ENCODE measurements at regions not wholly inside any gene's neighbourhood (a gene's known extent, or its start where the extent isn't known, plus 50 kb on each side); places are given as distances from the start of the nearest gene placed in this dataset.

DNA sequence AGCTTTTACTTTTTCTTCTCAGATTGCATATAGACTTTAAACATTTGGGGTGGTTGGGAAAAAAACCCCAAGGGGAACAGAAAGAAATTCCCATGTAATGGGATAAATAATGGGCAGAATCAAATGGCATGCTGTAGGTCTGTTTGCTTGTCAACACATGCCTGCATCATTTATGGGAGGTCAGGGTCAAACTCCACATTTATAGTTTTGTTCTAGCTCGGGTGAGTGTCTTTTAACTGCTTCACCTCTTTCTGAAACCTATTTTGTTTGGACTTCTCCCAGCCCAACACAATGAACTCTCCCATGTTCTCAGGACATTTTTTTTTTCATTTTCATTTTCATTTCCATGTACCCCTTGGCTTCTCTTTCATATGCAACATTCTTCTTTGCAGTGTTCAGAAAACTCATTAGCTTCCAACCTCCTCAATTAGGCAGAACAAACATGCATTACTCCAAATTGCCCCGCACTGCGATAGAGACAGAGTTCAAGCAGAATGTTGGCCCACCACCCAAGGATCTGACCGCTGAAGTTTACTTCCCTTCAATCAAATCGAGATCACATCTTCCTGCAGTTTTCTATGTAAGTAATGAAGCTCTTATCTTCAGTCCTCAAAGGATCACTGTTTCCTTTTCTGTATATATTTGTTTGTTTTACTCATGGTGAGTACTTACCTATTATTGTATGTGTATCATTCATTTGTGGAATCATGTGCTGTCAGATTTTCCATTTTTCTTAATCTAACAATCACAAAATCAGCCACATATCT lies 354.6 kb downstream of the ZSWIM6 start:
- DNase-seq (ENCODE audit: low read depth), result no peak

DNA sequence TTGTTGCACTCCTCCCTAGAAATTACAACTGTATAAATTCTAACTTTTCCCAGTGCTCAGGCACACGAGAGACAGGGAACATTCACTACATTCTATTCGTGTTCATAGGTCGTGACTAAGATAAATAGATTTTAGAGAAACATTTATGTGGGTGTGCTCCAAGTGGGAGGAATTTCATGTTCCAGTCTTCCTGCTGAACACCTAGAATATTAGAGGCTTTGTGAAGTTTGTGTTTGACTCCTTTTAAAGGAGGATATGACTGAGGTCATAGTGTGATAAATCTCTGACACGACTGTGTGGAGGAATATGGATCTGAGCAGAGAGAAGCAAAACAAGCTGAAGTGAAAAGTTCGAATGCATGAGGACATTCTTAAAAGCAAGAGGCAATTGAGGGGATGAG lies 355.3 kb downstream of the ZSWIM6 start:
- no peak for DNase-seq (ENCODE audit: low read depth)

DNA sequence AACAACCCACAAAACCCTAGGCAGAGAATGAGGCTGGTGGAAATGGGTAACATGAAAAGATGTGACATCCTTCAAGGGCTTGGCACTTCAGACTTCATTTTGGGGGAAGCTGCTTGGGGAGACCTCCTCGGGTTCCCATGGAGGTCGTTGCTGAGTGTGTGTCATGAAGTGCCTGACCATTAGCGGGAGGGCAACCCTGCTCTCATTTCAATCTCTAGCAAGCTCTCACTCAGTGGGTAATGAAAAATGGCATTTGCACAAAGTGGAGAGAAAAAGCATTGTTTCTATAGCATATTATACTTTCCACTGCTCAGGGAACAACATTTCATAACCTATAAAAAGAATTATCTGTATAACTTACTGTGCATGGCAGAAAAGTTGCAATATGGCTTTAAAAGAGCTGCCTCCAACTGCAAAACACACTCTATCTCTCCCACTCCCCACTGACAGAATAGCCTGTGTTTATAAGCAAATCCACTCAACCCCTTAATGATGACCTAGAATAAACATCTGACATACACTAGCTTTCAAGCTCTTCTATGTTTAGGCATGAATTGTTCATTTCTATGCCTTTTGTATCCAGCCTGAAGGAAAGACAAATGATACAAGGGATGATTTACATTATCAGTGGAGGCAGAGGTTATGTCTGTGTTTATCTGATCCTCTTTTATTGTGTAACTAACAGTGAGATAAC lies 357.2 kb downstream of the ZSWIM6 start:
- no peak for DNase-seq (ENCODE audit: low read depth)

GRCh38 chr5:61697809-61698558 lies 365.9 kb downstream of the ZSWIM6 start:
- DNase-seq (ENCODE audit: low read depth), result no peak

GRCh38 chr5:61701877-61702602 lies 370.0 kb downstream of the ZSWIM6 start:
- DNase-seq (ENCODE audit: low read depth), result no peak

DNA sequence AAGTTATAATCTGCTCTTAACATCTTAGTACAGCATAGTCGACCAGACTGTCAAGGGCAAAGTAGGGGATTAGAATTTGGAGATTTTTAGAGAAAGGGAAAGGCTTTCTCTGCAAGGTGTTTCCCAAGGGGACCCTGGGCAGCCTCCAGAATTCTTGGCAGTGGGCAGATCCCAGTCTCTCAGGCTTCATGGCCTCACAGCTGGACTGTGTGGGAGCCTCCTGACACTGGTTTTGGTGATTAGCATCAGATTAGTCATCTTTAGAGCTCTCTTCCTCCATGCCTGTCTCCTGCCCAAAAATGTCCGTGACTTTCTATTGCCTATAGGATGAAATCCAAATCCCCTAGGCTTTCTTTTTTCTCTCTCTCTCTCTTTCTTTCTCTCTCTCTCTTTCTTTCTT lies 370.7 kb downstream of the ZSWIM6 start:
- DNase-seq (ENCODE audit: low read depth), result no peak

DNA sequence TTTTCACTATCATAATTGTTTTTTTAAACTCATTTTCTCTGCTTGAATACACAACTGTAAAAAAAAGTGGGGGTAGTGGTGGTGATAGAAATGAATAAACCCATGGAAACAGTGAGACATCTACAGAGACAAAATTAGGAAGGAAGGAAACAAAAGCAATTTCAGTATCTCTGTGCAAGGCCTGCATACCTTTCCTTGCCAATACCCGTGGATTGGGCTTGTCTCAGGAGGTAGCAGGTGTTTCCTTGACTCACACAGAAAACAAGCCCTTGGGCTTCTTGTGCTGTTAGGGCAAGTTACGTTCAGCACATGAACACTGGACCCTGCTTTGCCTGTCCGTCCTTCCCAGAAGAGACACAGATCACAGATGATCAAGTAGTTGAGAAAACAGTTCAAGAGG lies 372.2 kb downstream of the ZSWIM6 start:
- no peak for DNase-seq (ENCODE audit: low read depth)

GRCh38 chr5:61706751-61707150 lies 374.7 kb downstream of the ZSWIM6 start:
- no peak for DNase-seq (ENCODE audit: low read depth)

- DNase-seq (ENCODE audit: low read depth), result no peak
Measured at GRCh38 chr5:61719124-61719523, 387.1 kb downstream of the ZSWIM6 start.

- DNase-seq (ENCODE audit: low read depth), result no peak
Measured at GRCh38 chr5:61720829-61721228, 388.8 kb downstream of the ZSWIM6 start.

DNA sequence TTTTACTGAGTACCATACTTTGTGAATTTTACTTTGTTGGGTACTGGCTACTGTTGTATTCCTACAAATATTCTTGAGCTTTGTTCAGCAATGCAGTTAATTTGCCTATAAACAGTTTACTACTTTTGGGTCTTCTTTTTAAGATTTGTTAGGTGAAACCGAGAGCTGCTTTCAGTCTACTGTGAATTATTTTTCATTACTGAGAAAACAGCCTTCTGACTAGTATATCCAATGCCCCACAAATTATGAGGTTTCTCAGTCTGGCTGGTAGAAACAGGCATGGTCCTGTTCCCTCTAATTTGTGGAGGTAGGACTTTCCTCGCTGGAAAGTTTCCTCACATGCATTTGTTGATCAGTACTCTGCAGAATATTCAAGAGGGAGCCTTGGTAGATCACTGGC lies 392.0 kb downstream of the ZSWIM6 start:
- DNase-seq (ENCODE audit: low read depth), result no peak

DNA sequence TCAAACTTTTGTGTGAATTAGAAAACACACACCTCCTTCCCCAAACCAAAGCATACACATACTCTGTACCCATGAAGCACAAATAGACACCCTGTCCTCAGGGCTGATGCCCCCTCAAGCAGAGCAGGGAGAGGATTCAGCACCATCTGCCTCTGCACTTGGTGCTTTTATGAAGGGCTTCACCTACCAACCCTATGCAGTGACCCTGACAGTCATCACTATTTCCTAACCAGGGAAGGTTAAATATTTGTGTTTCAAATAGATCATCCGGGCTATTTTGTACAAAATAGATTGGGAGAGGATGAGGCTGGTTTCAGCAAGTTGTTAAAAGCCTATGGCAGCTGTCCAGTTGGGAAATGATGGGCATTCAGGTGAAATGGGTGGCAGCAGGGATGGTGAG lies 396.2 kb downstream of the ZSWIM6 start:
- DNase-seq (ENCODE audit: low read depth), result no peak

DNA sequence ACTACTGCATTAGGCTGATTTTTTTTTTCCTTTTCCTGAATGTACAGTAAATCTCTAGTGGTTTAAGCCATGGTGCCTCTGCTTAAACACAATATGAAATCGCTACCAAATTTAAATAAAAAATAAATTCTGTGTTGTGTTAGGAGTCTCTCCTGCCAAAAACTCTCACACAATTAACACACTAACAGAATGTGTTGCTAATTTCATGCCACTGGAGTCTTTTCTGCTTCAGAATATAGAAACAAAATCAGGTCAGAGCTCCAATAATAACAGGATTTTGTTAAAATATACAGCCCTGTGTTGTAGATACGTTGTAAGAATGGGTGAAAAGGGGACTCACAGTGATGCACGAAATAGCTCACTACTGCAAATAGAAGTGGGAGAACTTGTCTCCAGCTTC lies 398.8 kb downstream of the ZSWIM6 start:
- DNase-seq (ENCODE audit: low read depth), result no peak

DNA sequence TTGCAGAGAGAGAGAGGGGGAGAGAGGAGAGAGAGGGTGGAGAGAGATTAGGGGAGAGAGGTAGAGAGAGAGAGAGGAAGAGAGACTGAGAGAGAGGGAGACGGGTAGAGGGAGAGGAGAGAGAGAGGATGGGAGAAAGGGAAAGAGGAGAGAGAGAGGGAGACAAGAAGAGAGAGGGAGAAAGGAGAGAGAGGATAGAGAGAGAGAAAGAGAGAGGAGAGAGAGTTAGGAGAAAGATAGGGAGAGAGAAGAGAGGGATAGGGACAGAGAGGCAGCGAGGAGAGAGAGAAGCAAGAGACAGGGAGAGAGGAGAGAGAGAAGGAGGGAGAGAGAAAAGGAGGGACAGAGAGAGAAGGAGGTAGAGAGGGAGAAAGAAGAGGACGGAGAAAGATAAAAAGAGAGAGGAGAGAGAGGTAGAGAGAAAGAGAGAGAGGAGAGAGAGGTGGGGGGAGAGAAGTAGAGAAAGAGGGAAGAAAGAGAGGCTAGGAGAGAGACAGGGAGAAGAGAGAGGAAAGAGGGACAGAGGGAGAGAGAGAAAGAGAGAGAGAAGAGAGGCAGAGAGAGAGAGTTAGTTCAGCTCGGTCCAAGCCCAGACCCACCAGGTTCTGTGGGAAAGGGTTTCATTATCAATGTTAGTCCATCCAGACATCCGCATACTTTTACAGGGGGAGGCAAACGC lies 399.3 kb downstream of the ZSWIM6 start:
- no peak for DNase-seq (ENCODE audit: low read depth)

DNA sequence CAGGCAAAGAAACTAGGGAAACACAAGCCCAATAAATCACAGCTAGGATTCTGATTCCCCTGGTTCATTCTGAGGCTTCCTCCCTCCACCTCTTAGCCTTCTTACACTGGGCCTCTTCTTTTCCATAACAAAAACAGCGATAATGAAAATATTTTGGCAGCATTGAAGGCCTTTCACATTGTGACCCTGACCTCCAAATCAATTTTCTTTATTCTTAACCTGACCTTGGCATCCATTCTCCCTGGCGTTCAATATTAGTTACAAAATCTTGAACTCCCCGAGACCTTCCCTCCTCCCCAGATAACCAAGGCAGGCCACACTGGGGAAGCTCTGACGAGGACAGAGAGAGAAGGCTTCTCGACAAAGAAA lies 399.9 kb downstream of the ZSWIM6 start:
- DNase-seq (ENCODE audit: low read depth), result no peak

GRCh38 chr5:61732369-61732768 lies 400.3 kb downstream of the ZSWIM6 start:
- no peak for DNase-seq (ENCODE audit: low read depth)

DNA sequence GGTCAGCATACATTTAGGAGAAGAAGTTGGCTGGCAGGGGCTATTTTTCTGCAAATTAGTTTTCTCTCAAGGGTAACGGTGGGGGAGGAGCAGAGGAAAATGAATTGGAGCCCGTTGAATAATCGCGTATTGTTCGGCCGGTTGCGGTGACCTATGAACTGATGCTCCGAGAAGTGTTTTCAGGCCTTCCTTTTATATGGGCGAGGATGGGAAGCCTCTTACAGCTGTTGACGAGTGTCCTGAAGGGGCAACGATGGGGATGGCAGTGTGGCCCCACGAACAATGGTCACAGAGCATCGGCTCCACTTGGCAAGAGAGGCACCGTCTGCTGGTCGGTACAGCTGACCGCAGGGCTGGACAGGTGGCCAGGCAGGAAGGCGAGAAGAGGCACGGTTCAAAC lies 400.7 kb downstream of the ZSWIM6 start:
- DNase-seq (ENCODE audit: low read depth), result no peak

DNA sequence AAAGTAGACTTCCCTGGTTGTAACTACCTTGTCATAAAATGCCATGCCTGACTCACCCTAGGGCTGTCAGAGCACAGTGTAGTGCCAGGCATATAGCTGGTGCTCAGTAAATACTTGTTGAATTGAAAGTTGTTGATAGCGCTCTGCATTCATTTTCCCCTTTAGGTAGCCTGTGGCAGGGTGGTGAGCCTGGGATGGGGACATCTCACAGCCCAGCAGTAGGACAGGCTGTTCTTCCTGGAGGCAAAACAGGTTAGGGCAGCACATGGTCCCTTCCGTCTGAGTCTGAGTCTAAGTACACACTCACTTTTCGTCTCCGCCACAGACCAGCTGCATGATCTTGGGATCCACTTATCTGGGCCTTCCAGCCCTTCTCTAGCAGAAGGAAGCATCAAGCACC lies 401.9 kb downstream of the ZSWIM6 start:
- no peak for DNase-seq (ENCODE audit: low read depth)

DNA sequence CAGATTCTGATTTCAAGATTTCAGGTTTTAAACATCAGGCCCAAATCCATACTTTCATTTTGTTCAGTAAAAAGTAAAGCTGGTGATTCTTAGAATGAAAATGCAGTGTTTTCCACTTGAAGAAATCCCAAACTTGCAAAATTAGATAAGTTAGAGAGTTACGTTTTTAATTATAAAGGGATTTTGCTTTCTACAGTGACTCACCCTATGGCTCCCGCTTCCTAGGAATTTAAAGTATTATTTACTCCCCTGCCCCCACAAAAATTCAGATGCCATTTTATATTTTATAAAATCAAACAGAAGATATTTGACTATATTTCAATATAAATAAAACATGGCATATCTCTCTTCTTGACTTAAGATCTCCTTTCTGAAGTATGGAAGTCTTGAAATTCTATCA lies 402.9 kb downstream of the ZSWIM6 start:
- DNase-seq (ENCODE audit: low read depth), result no peak

GRCh38 chr5:61735531-61735930 lies 403.5 kb downstream of the ZSWIM6 start:
- no peak for DNase-seq (ENCODE audit: low read depth)

- DNase-seq (ENCODE audit: low read depth), result no peak
Measured at GRCh38 chr5:61735995-61736394, 403.9 kb downstream of the ZSWIM6 start.

Measured in stimulated activated CD4-positive, alpha-beta T cell treated with anti-CD3 and anti-CD28 coated beads, Interleukin-2, amount 100 ng/mL, for 4 hours (primary cell).